Fibroblast of villous mesenchyme (primary cell): ENCODE measurements at regions not wholly inside any gene's neighbourhood (a gene's known extent, or its start where the extent isn't known, plus 50 kb on each side); places are given as distances from the start of the nearest gene placed in this dataset.
A peak's percentile ranks its signal among the peaks of the same experiment; 100 is the strongest.

Experiments used
- DNase-seq: peaks from one replicate; pipeline ENCODE4 v3.0.0-alpha.2; 2010; ENCODE audit warnings: low read depth
- H3K4me3 ChIP-seq: 2 replicates; pipeline ENCODE4 v1.5.1; 2011; ENCODE audit warnings: low read depth, mild to moderate bottlenecking, low read length
- CTCF ChIP-seq: IDR thresholded peaks from 2 replicates; pipeline ENCODE4 v1.5.1; 2012; ENCODE audit warnings: low read depth, mild to moderate bottlenecking, low read length; ENCODE audit not compliant: insufficient read depth

- DNase-seq, result no peak
- TF ChIP-seq CTCF, result no peak
- no peak overlapping the region for H3K4me3 ChIP-seq
These were observed 275.0 kb upstream of the CTSO start for GRCh38 chr4:156228676-156229075.

DNA sequence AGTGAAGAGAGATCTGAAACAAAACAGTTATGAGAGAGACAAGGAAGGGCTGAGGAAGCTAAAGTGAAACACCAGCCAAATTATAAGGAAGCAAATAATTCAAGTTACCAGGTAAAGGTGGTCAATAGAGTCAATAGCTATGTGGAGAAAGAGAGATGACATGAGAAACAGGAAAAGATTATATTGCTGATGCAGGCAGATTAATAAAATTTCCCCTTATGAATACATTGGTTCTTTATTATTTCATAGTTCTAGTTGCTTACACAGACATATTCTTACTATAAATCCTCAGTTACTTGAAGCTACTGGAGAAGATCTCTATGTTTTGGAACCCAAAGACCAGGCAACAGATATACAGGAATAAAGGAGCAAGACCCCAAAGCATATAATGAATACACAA is 273.7 kb upstream of the CTSO start:
- DNase-seq, result no peak
- H3K4me3 ChIP-seq, result no peak overlapping the region
- no peak for TF ChIP-seq CTCF

DNA sequence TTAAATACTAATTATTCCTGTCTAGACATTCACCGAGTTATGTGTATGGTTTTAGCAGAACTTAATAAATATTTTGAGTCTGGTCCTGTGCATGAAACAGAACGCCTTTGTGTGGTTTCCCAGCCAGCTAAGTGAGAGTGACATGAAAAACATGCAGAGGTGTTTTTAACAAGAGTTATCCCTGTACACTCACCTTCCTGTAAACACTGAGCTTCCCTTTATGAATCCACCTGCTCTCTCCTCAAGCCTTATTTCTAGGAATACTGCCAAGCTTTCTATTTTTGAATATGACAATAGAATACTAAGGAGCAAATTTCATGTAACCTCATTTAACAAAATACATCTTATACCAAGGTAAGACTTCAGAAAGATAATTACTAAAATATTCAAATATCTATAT is 270.3 kb upstream of the CTSO start:
- no peak overlapping the region for H3K4me3 ChIP-seq
- TF ChIP-seq CTCF, result no peak
- no peak for DNase-seq

- no peak overlapping the region for H3K4me3 ChIP-seq
- DNase-seq, result peak; percentile 36
- TF ChIP-seq CTCF, result no peak
These were observed 263.6 kb upstream of the CTSO start for GRCh38 chr4:156217236-156217635.

GRCh38 chr4:156201050-156201449 is 247.4 kb upstream of the CTSO start:
- H3K4me3 ChIP-seq, result no peak overlapping the region
- no peak for DNase-seq

GRCh38 chr4:156198511-156198910 is 244.8 kb upstream of the CTSO start:
- TF ChIP-seq CTCF, result no peak
- no peak overlapping the region for H3K4me3 ChIP-seq
- DNase-seq, result no peak

More at GRCh38 chr4:156201050-156201449, 247.4 kb upstream of the CTSO start:
- no peak for TF ChIP-seq CTCF

GRCh38 chr4:156197216-156197615 is 243.6 kb upstream of the CTSO start:
- TF ChIP-seq CTCF, result no peak
- DNase-seq, result no peak
- H3K4me3 ChIP-seq, result no peak overlapping the region
